ENCODE measurements at regions not wholly inside any gene's neighbourhood (a gene's known extent, or its start where the extent isn't known, plus 50 kb on each side); places are given as distances from the start of the nearest gene placed in this dataset.

- TF ChIP-seq ZFP3 (CRISPR knock-in tag; IDR thresholded peaks at IDR 0.05) (no peak), ZNF565 (CRISPR knock-in tag; conservative IDR thresholded peaks at IDR 0.05; ENCODE audit: low read depth) (no peak), TCF4 (CRISPR knock-in tag; IDR thresholded peaks at IDR 0.05; ENCODE audit: borderline replicate concordance) (no peak), CSRNP3 (CRISPR knock-in tag; IDR thresholded peaks at IDR 0.05) (no peak), ZNF8 (CRISPR knock-in tag; IDR thresholded peaks at IDR 0.05) (no peak), ZFP30 (CRISPR knock-in tag; IDR thresholded peaks at IDR 0.05) (no peak), PATZ1 (CRISPR knock-in tag; IDR thresholded peaks at IDR 0.05; ENCODE audit: borderline replicate concordance) (no peak), BACH2 (CRISPR knock-in tag; IDR thresholded peaks at IDR 0.05; ENCODE audit: borderline replicate concordance) (no peak), TOX (CRISPR knock-in tag; IDR thresholded peaks at IDR 0.05; ENCODE audit: borderline replicate concordance) (no peak), GLIS3 (CRISPR knock-in tag; IDR thresholded peaks at IDR 0.05) (no peak)
Measured at GRCh38 chr13:38090913-38091312, 221.3 kb upstream of the TRPC4 start.
